ENCODE measurements at regions not wholly inside any gene's neighbourhood (a gene's known extent, or its start where the extent isn't known, plus 50 kb on each side); places are given as distances from the start of the nearest gene placed in this dataset.

DNA sequence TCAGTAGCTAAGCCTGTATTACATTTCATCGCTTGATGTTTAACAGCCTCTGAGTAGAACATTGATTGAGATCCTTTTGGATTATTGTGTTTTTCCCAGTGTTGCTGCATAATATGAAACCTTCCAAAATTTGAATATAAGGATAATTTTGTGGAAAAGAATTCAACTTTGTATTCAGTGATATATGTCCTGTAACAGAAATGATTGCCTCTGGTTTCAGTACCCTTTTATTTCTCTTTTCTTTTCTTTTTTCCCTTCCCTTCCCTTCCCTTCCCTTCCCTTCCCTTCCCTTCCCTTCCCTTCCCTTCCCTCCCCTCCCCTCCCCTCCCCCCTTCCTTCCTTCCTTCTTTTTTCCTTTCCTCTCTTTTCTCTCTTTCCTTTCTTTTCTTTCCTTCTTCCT, 74.6 kb downstream of the UTRN start:
- Histone ChIP-seq H3K27ac (ENCODE audit: low read length) (no peak overlapping the region), H3K4me3 (ENCODE audit: low read length) (no peak overlapping the region), H3K79me2 (ENCODE audit: low read length) (peaks cover 19% of the 10 kb centered on the region), H3K9me3 (replicated peaks; ENCODE audit: insufficient read depth, low read length) (no peaks in the 10 kb centered on the region), H3K36me3 (replicated peaks; ENCODE audit: insufficient read depth, low read length) (no peaks in the 10 kb centered on the region), H3K9ac (ENCODE audit: low read length) (no peak overlapping the region), H3K9me2 (replicated peaks; ENCODE audit: insufficient read depth, low read length) (no peaks in the 10 kb centered on the region), H3K4me2 (ENCODE audit: low read depth, low read length) (no peak overlapping the region), H3K27me3 (replicated peaks; ENCODE audit: insufficient read depth, low read length) (no peaks in the 10 kb centered on the region), H3K4me1 (ENCODE audit: low read length) (peaks cover 2% of the 10 kb centered on the region; the same call in 1 of the 2 replicates), H4K20me1 (ENCODE audit: insufficient read depth, low read length) (no peaks in the 10 kb centered on the region), H3F3A (ENCODE audit: insufficient read depth, low read length) (0 out of 2 replicates have a peak, but pooled peaks cover under 1% of the 10 kb centered on the region), H2AFZ (ENCODE audit: low read length) (no peak overlapping the region)
- DNase-seq, result no peak
- TF ChIP-seq CTCF (IDR thresholded peaks at IDR 0.05; ENCODE audit: low read length), result no peak
- TF ChIP-seq EZH2 (optimal IDR thresholded peaks at IDR 0.05; ENCODE audit: low read depth, low read length), result no peak
- no peak for TF ChIP-seq EZH2phosphoT487 (IDR thresholded peaks at IDR 0.05; ENCODE audit: low read length)

DNA sequence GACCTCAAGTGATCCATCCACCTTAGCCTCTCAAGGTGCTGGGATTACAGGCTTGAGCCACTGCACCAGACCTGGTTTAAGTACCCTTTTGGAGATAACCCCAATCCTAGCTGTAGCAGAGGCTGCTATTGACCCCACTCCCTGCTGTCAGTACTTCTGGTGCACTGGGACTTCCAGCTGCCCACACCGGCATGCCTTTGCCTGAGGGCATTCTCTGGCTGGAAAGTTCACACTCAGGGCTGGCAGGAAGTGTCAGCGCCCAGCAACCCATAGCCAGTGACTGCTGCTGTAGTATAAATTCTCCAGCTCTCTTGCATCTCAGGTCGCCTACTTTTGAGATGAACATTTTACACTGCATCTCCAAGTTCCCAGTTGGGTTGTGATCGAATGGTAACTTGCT, 75.3 kb downstream of the UTRN start:
- Histone ChIP-seq H3K9me3 (replicated peaks; ENCODE audit: insufficient read depth, low read length) (no peaks in the 10 kb centered on the region), H3K27ac (ENCODE audit: low read length) (no peak overlapping the region), H3K9me2 (replicated peaks; ENCODE audit: insufficient read depth, low read length) (no peaks in the 10 kb centered on the region), H3K4me1 (ENCODE audit: low read length) (no peaks in the 10 kb centered on the region), H2AFZ (ENCODE audit: low read length) (no peak overlapping the region), H3K4me2 (ENCODE audit: low read depth, low read length) (no peak overlapping the region), H4K20me1 (ENCODE audit: insufficient read depth, low read length) (no peaks in the 10 kb centered on the region), H3F3A (ENCODE audit: insufficient read depth, low read length) (no peaks in the 10 kb centered on the region), H3K79me2 (ENCODE audit: low read length) (peaks cover 13% of the 10 kb centered on the region), H3K9ac (ENCODE audit: low read length) (no peak overlapping the region), H3K4me3 (ENCODE audit: low read length) (no peak overlapping the region), H3K36me3 (replicated peaks; ENCODE audit: insufficient read depth, low read length) (no peaks in the 10 kb centered on the region), H3K27me3 (replicated peaks; ENCODE audit: insufficient read depth, low read length) (no peaks in the 10 kb centered on the region)
- TF ChIP-seq EZH2phosphoT487 (IDR thresholded peaks at IDR 0.05; ENCODE audit: low read length), result no peak
- no peak for TF ChIP-seq EZH2 (optimal IDR thresholded peaks at IDR 0.05; ENCODE audit: low read depth, low read length)
- TF ChIP-seq CTCF (IDR thresholded peaks at IDR 0.05; ENCODE audit: low read length), result no peak
- no peak for DNase-seq

DNA sequence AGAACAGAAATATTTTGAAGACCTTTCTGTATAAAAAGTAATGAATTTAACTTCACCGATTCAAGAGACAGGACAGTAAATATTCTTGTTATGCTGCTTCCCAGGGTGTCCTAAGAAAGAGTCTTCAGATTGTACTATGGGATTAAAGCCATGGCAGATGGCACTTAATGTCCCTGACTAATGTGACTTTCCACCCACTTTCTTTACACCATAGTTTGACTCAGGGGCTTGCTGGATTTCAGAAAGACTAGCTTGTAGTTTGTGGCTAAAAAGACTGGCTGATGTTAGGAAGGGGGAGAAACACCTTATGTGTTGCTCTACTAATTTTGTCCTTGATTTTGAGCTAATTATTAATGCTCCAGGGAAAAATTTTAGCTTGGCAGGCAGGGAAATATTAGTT, 75.9 kb downstream of the UTRN start:
- H2AFZ ChIP-seq (ENCODE audit: low read length), result no peak overlapping the region
- DNase-seq, result no peak
- H3F3A ChIP-seq (ENCODE audit: insufficient read depth, low read length), result no peaks in the 10 kb centered on the region
- H3K27ac ChIP-seq (ENCODE audit: low read length), result no peak overlapping the region
- H3K27me3 ChIP-seq (replicated peaks; ENCODE audit: insufficient read depth, low read length), result no peaks in the 10 kb centered on the region
- H3K4me3 ChIP-seq (ENCODE audit: low read length), result no peak overlapping the region
- H3K9me2 ChIP-seq (replicated peaks; ENCODE audit: insufficient read depth, low read length), result no peaks in the 10 kb centered on the region
- H3K4me1 ChIP-seq (ENCODE audit: low read length), result no peaks in the 10 kb centered on the region
- H3K79me2 ChIP-seq (ENCODE audit: low read length), result peaks cover 11% of the 10 kb centered on the region
- H4K20me1 ChIP-seq (ENCODE audit: insufficient read depth, low read length), result no peaks in the 10 kb centered on the region
- H3K9me3 ChIP-seq (replicated peaks; ENCODE audit: insufficient read depth, low read length), result no peaks in the 10 kb centered on the region
- no peak overlapping the region for H3K4me2 ChIP-seq (ENCODE audit: low read depth, low read length)
- H3K9ac ChIP-seq (ENCODE audit: low read length), result no peak overlapping the region
- no peaks in the 10 kb centered on the region for H3K36me3 ChIP-seq (replicated peaks; ENCODE audit: insufficient read depth, low read length)
- no peak for TF ChIP-seq CTCF (IDR thresholded peaks at IDR 0.05; ENCODE audit: low read length)
- no peak for TF ChIP-seq EZH2phosphoT487 (IDR thresholded peaks at IDR 0.05; ENCODE audit: low read length)
- no peak for TF ChIP-seq EZH2 (optimal IDR thresholded peaks at IDR 0.05; ENCODE audit: low read depth, low read length)
